Endothelial cell of umbilical vein (primary cell): ENCODE measurements at regions not wholly inside any gene's neighbourhood (a gene's known extent, or its start where the extent isn't known, plus 50 kb on each side); places are given as distances from the start of the nearest gene placed in this dataset.

ENCODE experiments used
- BruUV-seq: library from RNA; stranded (reverse); fragments of 400-500 nt; replicated peaks from 2 replicates; lab custom pipeline; 2021; lab: Mats Ljungman, UMichigan
- CTCF ChIA-PET: fragments of 300-600, 350-600 bp; sonication (Branson Sonifier 250); formaldehyde crosslinking; loops from one replicate; lab custom pipeline; 2021; ENCODE audit warnings: antibody characterized with exemption, inconsistent platforms; lab: Charles Lee
- POLR2A ChIA-PET: fragments of 300-600, 350-600 bp; sonication (Branson Sonifier 250); formaldehyde crosslinking; loops from one replicate; lab custom pipeline; 2021; ENCODE audit warnings: antibody characterized with exemption, inconsistent platforms; lab: Charles Lee
- DNase-seq: peaks from one replicate; pipeline ENCODE4 v3.0.0-alpha.2; 2011; ENCODE audit warnings: low read depth, low spot score
- FAIRE-seq: peaks from 2 replicates; lab custom pipeline; 2011; peaks lifted over from hg19 to GRCh38; lab: Jason Lieb, UNC
- H2AFZ ChIP-seq: 2 replicates; pipeline ENCODE4 v1.6.0; 2012; ENCODE audit warnings: low read depth, low read length, control low read depth, inconsistent platforms
- H3K27ac ChIP-seq: 2 replicates; pipeline ENCODE4 v1.5.1; 2011; ENCODE audit warnings: low read depth, mild to moderate bottlenecking, control low read depth, low read length, moderate library complexity; ENCODE audit not compliant: insufficient read depth
- H3K27me3 ChIP-seq, 2 experiments: 2 replicates each; pipeline versions ENCODE4 v1.6.0 to v1.6.1; 2011; ENCODE audit warnings: low read length in 2 of 2, mixed read lengths in 1 of 2; ENCODE audit not compliant: control insufficient read depth in 2 of 2, insufficient read depth in 2 of 2
- H3K36me3 ChIP-seq, 2 experiments: 2 replicates in 1 of 2; 3 replicates in 1 of 2; pipeline ENCODE4 v1.5.1; 2011; ENCODE audit warnings: low read length in 2 of 2, mild to moderate bottlenecking in 1 of 2, moderate library complexity in 1 of 2; ENCODE audit not compliant: control insufficient read depth in 2 of 2, insufficient read depth in 2 of 2; ENCODE audit errors: extremely low read depth in 1 of 2
- H3K4me1 ChIP-seq: 3 replicates; pipeline ENCODE4 v1.5.1; 2011; ENCODE audit warnings: mild to moderate bottlenecking, low read length; ENCODE audit not compliant: control insufficient read depth, insufficient read depth; ENCODE audit errors: extremely low read depth
- H3K4me2 ChIP-seq: 2 replicates; pipeline ENCODE4 v1.6.1; 2011; ENCODE audit warnings: low read length, control low read depth, mixed read lengths; ENCODE audit not compliant: insufficient read depth
- H3K4me3 ChIP-seq, 3 experiments: fragments of 200-600 bp in 1 of 3; sonication (generic), shearing (Covaris generic) in 1 of 3; replicated peaks in 1 of 3; 2 replicates each; pipeline ENCODE4 v1.5.1; 2011 to 2016; ENCODE audit warnings: control low read depth in 3 of 3, low read length in 3 of 3, mild to moderate bottlenecking in 2 of 3, inconsistent platforms in 1 of 3, low read depth in 1 of 3, moderate library complexity in 1 of 3; ENCODE audit not compliant: insufficient read depth in 1 of 3
- H3K79me2 ChIP-seq: 2 replicates; pipeline ENCODE4 v1.6.0; 2012; ENCODE audit warnings: low read length, inconsistent platforms; ENCODE audit not compliant: control insufficient read depth, insufficient read depth
- H3K9ac ChIP-seq: replicated peaks from 2 replicates; pipeline ENCODE3; 2011; ENCODE audit warnings: low read length, control low read depth; ENCODE audit not compliant: insufficient read depth; ENCODE audit errors: extremely low read depth
- H3K9me1 ChIP-seq: replicated peaks from 3 replicates; pipeline ENCODE4 v1.6.0; 2011; ENCODE audit warnings: mild to moderate bottlenecking, low read length; ENCODE audit not compliant: control insufficient read depth, insufficient read depth; ENCODE audit errors: extremely low read depth
- H3K9me3 ChIP-seq: replicated peaks from 2 replicates; pipeline ENCODE4 v1.5.1; 2012; ENCODE audit warnings: low read length, inconsistent platforms; ENCODE audit not compliant: control insufficient read depth, insufficient read depth
- H4K20me1 ChIP-seq: replicated peaks from 2 replicates; pipeline ENCODE3; 2011; ENCODE audit warnings: mild to moderate bottlenecking, low read length; ENCODE audit not compliant: control insufficient read depth, insufficient read depth; ENCODE audit errors: extremely low read depth
- EZH2 ChIP-seq: IDR thresholded peaks from 2 replicates; pipeline ENCODE4 v1.6.1; 2012; ENCODE audit warnings: borderline replicate concordance, low read depth, mild to moderate bottlenecking, moderate library complexity, low read length, inconsistent platforms; ENCODE audit not compliant: severe bottlenecking
- FOS ChIP-seq: IDR thresholded peaks from 2 replicates; pipeline ENCODE4 v1.6.1; 2011; ENCODE audit warnings: mild to moderate bottlenecking, low read length, moderate library complexity, borderline replicate concordance; ENCODE audit not compliant: insufficient read depth
- GATA2 ChIP-seq: IDR thresholded peaks from 2 replicates; pipeline ENCODE4 v1.7.0; 2011; ENCODE audit warnings: low read depth, mild to moderate bottlenecking, moderate library complexity, mixed read lengths, low read length; ENCODE audit not compliant: insufficient read length, insufficient read depth
- JUN ChIP-seq: IDR thresholded peaks from 2 replicates; pipeline ENCODE4 v1.6.1; 2011; ENCODE audit warnings: borderline replicate concordance, low read depth; ENCODE audit not compliant: insufficient read length, insufficient read depth
- MYC ChIP-seq: IDR thresholded peaks from one replicate; pipeline ENCODE4 v1.6.1; 2011; ENCODE audit warnings: mild to moderate bottlenecking, low read depth, low read length
- POLR2A ChIP-seq: IDR thresholded peaks from 2 replicates; pipeline ENCODE4 v1.6.1; 2012; ENCODE audit warnings: low read depth, mild to moderate bottlenecking, control low read depth, low read length
- POLR2AphosphoS5 ChIP-seq: IDR thresholded peaks from 2 replicates; pipeline ENCODE4 v1.6.1; 2012; ENCODE audit warnings: low read depth, mild to moderate bottlenecking, control low read depth, low read length, moderate library complexity; ENCODE audit not compliant: insufficient read depth
- dilution Hi-C: fragments of 300-500 bp; cut with MboI; formaldehyde crosslinking; loops from one replicate; pipeline ENCODE4 v1.15.0; 2019; ENCODE audit warnings: low sequenced_read_pairs; ENCODE audit not compliant: extremely low pct_ligation_motif_present
- intact Hi-C: fragments of 100-400 bp; cut with micrococcal nuclease; formaldehyde crosslinking; loops from one replicate; pipeline ENCODE4 v1.10.0; 2022
- TF ChIP-seq, protein P1 (sequence below), 2 donors: IDR thresholded peaks; 1 replicate in 1 of 2; 2 replicates in 1 of 2; pipeline ENCODE4 v1.5.1; 2011; ENCODE audit warnings: low read length in 2 of 2, mild to moderate bottlenecking in 2 of 2, moderate library complexity in 2 of 2, control low read depth in 1 of 2, inconsistent platforms in 1 of 2, low read depth in 1 of 2; ENCODE audit not compliant: insufficient read depth in 1 of 2; ENCODE audit errors: extremely low read depth in 1 of 2
- TF ChIP-seq, protein P2 (sequence below): IDR thresholded peaks from 2 replicates; pipeline ENCODE4 v1.6.1; 2011; ENCODE audit not compliant: insufficient read depth, insufficient read length

DNA sequence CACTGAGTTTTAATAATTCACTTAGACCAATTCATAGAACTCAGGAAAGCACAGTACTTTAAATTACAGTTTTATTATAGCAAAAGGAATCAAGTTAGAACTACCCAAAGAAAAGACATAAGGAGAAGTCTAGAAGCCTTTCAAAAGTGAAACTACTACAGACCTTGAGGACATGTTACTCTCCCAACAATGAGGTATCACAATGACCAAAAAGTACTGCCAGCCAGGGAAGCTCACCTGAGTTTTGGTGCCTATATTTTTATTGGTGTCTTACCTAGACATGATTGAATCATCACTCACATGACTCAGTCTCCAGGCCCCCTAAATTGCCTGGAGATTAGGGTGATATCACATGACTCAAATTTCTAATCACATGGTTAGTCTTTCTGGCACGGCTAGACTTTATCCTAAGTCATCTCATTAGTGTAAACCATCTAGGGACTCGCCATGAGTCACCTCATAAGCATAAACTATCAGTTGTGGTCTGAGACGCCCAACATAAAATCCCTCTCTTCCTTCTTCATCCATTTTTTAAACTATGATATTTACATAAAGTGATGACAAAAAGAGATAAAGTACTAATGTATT lies 372.3 kb downstream of the TMA16 start:
- Histone ChIP-seq H3K9me1 (no peaks in the 10 kb centered on the region), H3K27ac (no peak overlapping the region), H3K4me2 (no peak overlapping the region), H3K79me2 (no peaks in the 10 kb centered on the region), H4K20me1 (no peaks in the 10 kb centered on the region), H3K9ac (no peak overlapping the region), H3K27me3 (no peaks in the 10 kb centered on the region), H3K9me3 (no peaks in the 10 kb centered on the region), H3K4me3 (no peak overlapping the region), H3K36me3 (no peaks in the 10 kb centered on the region), H2AFZ (no peak overlapping the region), H3K4me1 (no peaks in the 10 kb centered on the region)
- TF ChIP-seq POLR2AphosphoS5, result no peak
- no peak for TF ChIP-seq JUN
- TF ChIP-seq POLR2A, result no peak
- TF ChIP-seq GATA2, result no peak
- TF ChIP-seq, protein P1, sequence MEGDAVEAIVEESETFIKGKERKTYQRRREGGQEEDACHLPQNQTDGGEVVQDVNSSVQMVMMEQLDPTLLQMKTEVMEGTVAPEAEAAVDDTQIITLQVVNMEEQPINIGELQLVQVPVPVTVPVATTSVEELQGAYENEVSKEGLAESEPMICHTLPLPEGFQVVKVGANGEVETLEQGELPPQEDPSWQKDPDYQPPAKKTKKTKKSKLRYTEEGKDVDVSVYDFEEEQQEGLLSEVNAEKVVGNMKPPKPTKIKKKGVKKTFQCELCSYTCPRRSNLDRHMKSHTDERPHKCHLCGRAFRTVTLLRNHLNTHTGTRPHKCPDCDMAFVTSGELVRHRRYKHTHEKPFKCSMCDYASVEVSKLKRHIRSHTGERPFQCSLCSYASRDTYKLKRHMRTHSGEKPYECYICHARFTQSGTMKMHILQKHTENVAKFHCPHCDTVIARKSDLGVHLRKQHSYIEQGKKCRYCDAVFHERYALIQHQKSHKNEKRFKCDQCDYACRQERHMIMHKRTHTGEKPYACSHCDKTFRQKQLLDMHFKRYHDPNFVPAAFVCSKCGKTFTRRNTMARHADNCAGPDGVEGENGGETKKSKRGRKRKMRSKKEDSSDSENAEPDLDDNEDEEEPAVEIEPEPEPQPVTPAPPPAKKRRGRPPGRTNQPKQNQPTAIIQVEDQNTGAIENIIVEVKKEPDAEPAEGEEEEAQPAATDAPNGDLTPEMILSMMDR (IDR thresholded peaks at IDR 0.05; ENCODE audit: extremely low read depth in 1 of 2, insufficient read depth in 1 of 2, low read depth in 1 of 2, low read length in 2 of 2), result no peak
- TF ChIP-seq FOS, result no peak
- no peak for TF ChIP-seq MYC
- TF ChIP-seq, protein P2, sequence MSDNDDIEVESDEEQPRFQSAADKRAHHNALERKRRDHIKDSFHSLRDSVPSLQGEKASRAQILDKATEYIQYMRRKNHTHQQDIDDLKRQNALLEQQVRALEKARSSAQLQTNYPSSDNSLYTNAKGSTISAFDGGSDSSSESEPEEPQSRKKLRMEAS, result no peak
- no peak for TF ChIP-seq EZH2
- BruUV-seq, result no TSS peak
- dilution Hi-C loops, result no loop called here
- POLR2A ChIA-PET, result no interaction called here
- CTCF ChIA-PET, result no interaction called here
- DNase-seq (no peak), FAIRE-seq (no peak)
- intact Hi-C loops, result no loop called here
